AG20443 (cell line): ENCODE measurements at regions not wholly inside any gene's neighbourhood (a gene's known extent, or its start where the extent isn't known, plus 50 kb on each side); places are given as distances from the start of the nearest gene placed in this dataset.

Experiments used
- DNase-seq: peaks from one replicate; pipeline ENCODE4 v3.0.0; 2012; ENCODE audit warnings: low spot score, mixed read lengths

GRCh38 chr1:220410611-220411010 lies 117.3 kb upstream of the MARK1 start:
- DNase-seq: no peak

GRCh38 chr1:220409771-220410595 lies 118.0 kb upstream of the MARK1 start:
- DNase-seq: no peak

- no peak for DNase-seq
Observed at GRCh38 chr1:220407191-220407590, 120.7 kb upstream of the MARK1 start.

GRCh38 chr1:220398238-220398637 lies 126.0 kb upstream of the RAB3GAP2 start:
- DNase-seq: no peak

GRCh38 chr1:220391491-220391890 lies 119.2 kb upstream of the RAB3GAP2 start:
- no peak for DNase-seq

GRCh38 chr1:220389634-220390033 lies 117.4 kb upstream of the RAB3GAP2 start:
- DNase-seq: no peak

GRCh38 chr1:220386494-220387195 lies 114.4 kb upstream of the RAB3GAP2 start:
- no peak for DNase-seq

- no peak for DNase-seq
Observed at GRCh38 chr1:220385158-220385557, 112.9 kb upstream of the RAB3GAP2 start.

- DNase-seq: no peak
Observed at GRCh38 chr1:220382994-220383393, 110.7 kb upstream of the RAB3GAP2 start.

GRCh38 chr1:220380885-220381284 lies 108.6 kb upstream of the RAB3GAP2 start:
- DNase-seq: no peak

GRCh38 chr1:220378571-220379302 lies 106.5 kb upstream of the RAB3GAP2 start:
- DNase-seq: no peak

GRCh38 chr1:220375715-220376114 lies 103.5 kb upstream of the RAB3GAP2 start:
- no peak for DNase-seq

GRCh38 chr1:220374449-220374848 lies 102.2 kb upstream of the RAB3GAP2 start:
- no peak for DNase-seq

- DNase-seq: no peak
Observed at GRCh38 chr1:220372451-220372850, 100.2 kb upstream of the RAB3GAP2 start.

- no peak for DNase-seq
Observed at GRCh38 chr1:220371324-220371723, 99.1 kb upstream of the RAB3GAP2 start.

- DNase-seq: peak; percentile 81
Observed at GRCh38 chr1:220370041-220370700, 97.9 kb upstream of the RAB3GAP2 start.

GRCh38 chr1:220369511-220369910 lies 97.3 kb upstream of the RAB3GAP2 start:
- no peak for DNase-seq

GRCh38 chr1:220368352-220369265 lies 96.4 kb upstream of the RAB3GAP2 start:
- DNase-seq: no peak

GRCh38 chr1:220367833-220368232 lies 95.6 kb upstream of the RAB3GAP2 start:
- DNase-seq: no peak

- DNase-seq: no peak
Observed at GRCh38 chr1:220366269-220366668, 94.0 kb upstream of the RAB3GAP2 start.

GRCh38 chr1:220363196-220363837 lies 91.1 kb upstream of the RAB3GAP2 start:
- DNase-seq: no peak
